Hepatocyte (in vitro differentiated cells): ENCODE measurements at regions not wholly inside any gene's neighbourhood (a gene's known extent, or its start where the extent isn't known, plus 50 kb on each side); places are given as distances from the start of the nearest gene placed in this dataset.

Experiments
- EZH2 ChIP-seq: fragments of 200-600 bp; sonication (generic); IDR thresholded peaks from 2 replicates; pipeline ENCODE4 v1.6.1; 2016; ENCODE audit warnings: antibody characterized with exemption, mild to moderate bottlenecking, borderline replicate concordance
- EZH2phosphoT487 ChIP-seq: fragments of 200-600 bp; sonication (generic); IDR thresholded peaks from one replicate; pipeline ENCODE4 v1.6.1; 2018; ENCODE audit warnings: antibody characterized with exemption, mild to moderate bottlenecking, low read depth, moderate library complexity; ENCODE audit not compliant: unreplicated experiment, severe bottlenecking
- TF ChIP-seq, protein P1 (sequence below): fragments of 200-600 bp; sonication (generic); IDR thresholded peaks from 2 replicates; pipeline ENCODE4 v1.5.1; 2016; ENCODE audit warnings: antibody characterized with exemption, mild to moderate bottlenecking; ENCODE audit not compliant: poor library complexity

DNA sequence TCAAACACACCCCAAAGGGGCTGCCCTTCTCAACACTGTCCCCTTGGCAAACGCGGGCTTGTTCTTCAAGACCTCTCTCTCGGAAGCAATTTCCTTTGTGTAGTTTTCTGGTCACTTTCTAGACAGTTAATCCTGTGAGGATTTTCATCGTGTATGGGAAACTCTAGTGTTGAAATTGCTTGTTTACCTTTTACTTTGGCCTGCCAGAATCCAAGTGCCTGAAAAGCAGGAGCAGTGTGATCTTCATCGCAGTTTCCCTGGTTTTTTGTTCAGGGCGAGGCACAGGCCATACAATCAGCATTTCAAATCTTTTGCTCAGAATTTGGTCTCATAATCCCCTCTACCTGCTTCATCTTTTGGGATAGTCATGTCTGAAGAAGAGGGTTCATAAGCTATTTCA lies 115.7 kb upstream of the C9orf72 start:
- TF ChIP-seq, protein P1, sequence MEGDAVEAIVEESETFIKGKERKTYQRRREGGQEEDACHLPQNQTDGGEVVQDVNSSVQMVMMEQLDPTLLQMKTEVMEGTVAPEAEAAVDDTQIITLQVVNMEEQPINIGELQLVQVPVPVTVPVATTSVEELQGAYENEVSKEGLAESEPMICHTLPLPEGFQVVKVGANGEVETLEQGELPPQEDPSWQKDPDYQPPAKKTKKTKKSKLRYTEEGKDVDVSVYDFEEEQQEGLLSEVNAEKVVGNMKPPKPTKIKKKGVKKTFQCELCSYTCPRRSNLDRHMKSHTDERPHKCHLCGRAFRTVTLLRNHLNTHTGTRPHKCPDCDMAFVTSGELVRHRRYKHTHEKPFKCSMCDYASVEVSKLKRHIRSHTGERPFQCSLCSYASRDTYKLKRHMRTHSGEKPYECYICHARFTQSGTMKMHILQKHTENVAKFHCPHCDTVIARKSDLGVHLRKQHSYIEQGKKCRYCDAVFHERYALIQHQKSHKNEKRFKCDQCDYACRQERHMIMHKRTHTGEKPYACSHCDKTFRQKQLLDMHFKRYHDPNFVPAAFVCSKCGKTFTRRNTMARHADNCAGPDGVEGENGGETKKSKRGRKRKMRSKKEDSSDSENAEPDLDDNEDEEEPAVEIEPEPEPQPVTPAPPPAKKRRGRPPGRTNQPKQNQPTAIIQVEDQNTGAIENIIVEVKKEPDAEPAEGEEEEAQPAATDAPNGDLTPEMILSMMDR = no peak
- TF ChIP-seq EZH2phosphoT487 (no peak), EZH2 (no peak)
